HCT116 (cell line): ENCODE measurements at regions not wholly inside any gene's neighbourhood (a gene's known extent, or its start where the extent isn't known, plus 50 kb on each side); places are given as distances from the start of the nearest gene placed in this dataset.

Experiments
- ATAC-seq: fragments of 200-7000 bp; cut with Tn5 transposase; 2 replicates; pipeline ENCODE4 v1.9.1; 2020; ENCODE audit warnings: mild to moderate bottlenecking, moderate library complexity
- BruUV-seq: library from RNA; stranded (reverse); fragments of 400-500 nt; replicated peaks from 2 replicates; lab custom pipeline; 2021; lab: Mats Ljungman, UMichigan
- CTCF ChIA-PET: fragments of 300-600 bp; sonication (Branson Sonifier 250); formaldehyde crosslinking; loops from one replicate; lab custom pipeline; 2021; ENCODE audit warnings: antibody characterized with exemption; lab: Charles Lee
- POLR2A ChIA-PET: fragments of 300-600, 350-600 bp; sonication (Branson Sonifier 250); formaldehyde crosslinking; loops from one replicate; lab custom pipeline; 2021; ENCODE audit warnings: antibody characterized with exemption; lab: Charles Lee
- RAD21 ChIA-PET, 2 experiments: fragments of 300-600 bp; sonication (Branson Sonifier 250); formaldehyde crosslinking; loops; one replicate each; lab custom pipeline; 2023; ENCODE audit warnings: low total read pairs in 2 of 2; ENCODE audit not compliant: uncharacterized antibody in 2 of 2, unreplicated experiment in 2 of 2, low non-redundant PET in 1 of 2; lab: Charles Lee
- DNase-seq: peaks from one replicate; pipeline ENCODE4 v3.0.0-alpha.2; 2010; ENCODE audit warnings: low read depth, low spot score
- H2AFZ ChIP-seq: fragments of 200-600 bp; shearing (Covaris generic), sonication (generic); 2 replicates; pipeline ENCODE4 v1.6.1; 2017; ENCODE audit warnings: low read depth, mixed run types, mixed read lengths, antibody characterized with exemption, low read length; ENCODE audit not compliant: poor library complexity, severe bottlenecking
- H3K27ac ChIP-seq: 2 replicates; pipeline ENCODE4 v1.5.1; 2012; ENCODE audit warnings: low read depth, low read length
- H3K27me3 ChIP-seq: fragments of 200-600 bp; sonication (generic); 2 replicates; pipeline ENCODE4 v1.6.1; 2016; ENCODE audit warnings: mixed run types, low read length, mixed read lengths; ENCODE audit not compliant: insufficient read depth
- H3K36me3 ChIP-seq, 2 experiments: fragments of 200-500 bp in 1 of 2; fragments of 200-600 bp in 1 of 2; sonication (Bioruptor generic) in 1 of 2; sonication (generic) in 1 of 2; 2 replicates each; pipeline versions ENCODE4 v1.5.1 to v1.6.1; 2014 to 2016; ENCODE audit warnings: low read length in 2 of 2, inconsistent platforms in 1 of 2, mixed read lengths in 1 of 2, mixed run types in 1 of 2; ENCODE audit not compliant: insufficient read depth in 2 of 2, control insufficient read depth in 1 of 2
- H3K4me1 ChIP-seq, 2 experiments: fragments of 200-600 bp in 1 of 2; sonication (generic) in 1 of 2; 2 replicates each; pipeline versions ENCODE4 v1.5.1 to v1.6.1; 2012 to 2017; ENCODE audit warnings: low read length in 2 of 2, inconsistent platforms in 1 of 2, mild to moderate bottlenecking in 1 of 2, mixed read lengths in 1 of 2, mixed run types in 1 of 2, moderate library complexity in 1 of 2; ENCODE audit not compliant: insufficient read depth in 2 of 2, control insufficient read depth in 1 of 2
- H3K4me2 ChIP-seq: fragments of 200-600 bp; sonication (generic); 2 replicates; pipeline ENCODE4 v1.6.1; 2017; ENCODE audit warnings: mixed run types, low read length, mixed read lengths
- H3K4me3 ChIP-seq, 2 experiments: fragments of 200-600 bp in 1 of 2; sonication (generic) in 1 of 2; replicated peaks in 1 of 2; 2 replicates each; pipeline ENCODE4 v1.5.1; 2011 to 2016; ENCODE audit warnings: low read length in 2 of 2, control low read depth in 1 of 2, low read depth in 1 of 2, mild to moderate bottlenecking in 1 of 2, mixed read lengths in 1 of 2, mixed run types in 1 of 2
- H3K79me2 ChIP-seq: fragments of 200-600 bp; sonication (generic); 2 replicates; pipeline ENCODE4 v1.6.1; 2017; ENCODE audit warnings: mild to moderate bottlenecking, mixed run types, low read length, moderate library complexity, mixed read lengths; ENCODE audit not compliant: insufficient read depth
- H3K9ac ChIP-seq: fragments of 200-600 bp; sonication (generic); 2 replicates; pipeline ENCODE4 v1.6.1; 2016; ENCODE audit warnings: low read length, mixed read lengths
- H3K9me2 ChIP-seq: fragments of 200-600 bp; sonication (generic), shearing (Covaris generic); 2 replicates; pipeline ENCODE4 v1.6.1; 2017; ENCODE audit warnings: mixed run types, mild to moderate bottlenecking, moderate library complexity; ENCODE audit not compliant: insufficient read depth
- H3K9me3 ChIP-seq, 2 experiments: fragments of 200-500 bp in 1 of 2; fragments of 200-600 bp in 1 of 2; sonication (Bioruptor generic) in 1 of 2; sonication (generic) in 1 of 2; 2 replicates each; pipeline ENCODE4 v1.6.1; 2014 to 2017; ENCODE audit warnings: low read length in 2 of 2, mixed read lengths in 2 of 2, inconsistent platforms in 1 of 2, low read depth in 1 of 2, mild to moderate bottlenecking in 1 of 2, mixed run types in 1 of 2, moderate library complexity in 1 of 2; ENCODE audit not compliant: control insufficient read depth in 1 of 2, insufficient read depth in 1 of 2
- H4K20me1 ChIP-seq: fragments of 200-600 bp; sonication (generic), shearing (Covaris generic); 2 replicates; pipeline ENCODE4 v1.6.1; 2017; ENCODE audit warnings: mixed run types, mild to moderate bottlenecking, moderate library complexity; ENCODE audit not compliant: insufficient read depth
- ATF3 ChIP-seq: IDR thresholded peaks from 2 replicates; pipeline ENCODE4 v1.6.1; 2012
- CBX3 ChIP-seq: IDR thresholded peaks from 2 replicates; pipeline ENCODE4 v1.6.1; 2012; ENCODE audit warnings: low read depth
- CEBPB ChIP-seq: IDR thresholded peaks from 2 replicates; pipeline ENCODE4 v1.6.1; 2012; ENCODE audit warnings: low read depth
- CTCF ChIP-seq, 3 experiments: fragments of 200-600 bp in 1 of 3; sonication (generic) in 1 of 3; IDR thresholded peaks in 2 of 3; conservative IDR thresholded peaks in 1 of 3; 2 replicates each; pipeline ENCODE4 v1.5.1; 2012 to 2017; ENCODE audit warnings: low read depth in 2 of 3, low read length in 2 of 3, antibody characterized with exemption in 1 of 3, borderline replicate concordance in 1 of 3, control low read depth in 1 of 3, mild to moderate bottlenecking in 1 of 3, mixed read lengths in 1 of 3, mixed run types in 1 of 3, moderate library complexity in 1 of 3; ENCODE audit not compliant: insufficient read depth in 1 of 3
- EGR1 ChIP-seq: IDR thresholded peaks from 2 replicates; pipeline ENCODE4 v1.6.1; 2012; ENCODE audit warnings: low read depth
- ELF1 ChIP-seq: IDR thresholded peaks from 2 replicates; pipeline ENCODE4 v1.6.1; 2012; ENCODE audit warnings: low read depth, borderline replicate concordance
- EZH2 ChIP-seq: fragments of 200-600 bp; sonication (generic); IDR thresholded peaks from 2 replicates; pipeline ENCODE4 v1.6.1; 2017; ENCODE audit warnings: antibody characterized with exemption, mixed run types
- POLR2A ChIP-seq: IDR thresholded peaks from 2 replicates; pipeline ENCODE4 v1.7.0; 2011; ENCODE audit warnings: borderline replicate concordance; ENCODE audit not compliant: insufficient read depth, insufficient read length; ENCODE audit errors: extremely low read depth
- POLR2AphosphoS5 ChIP-seq: IDR thresholded peaks from 2 replicates; pipeline ENCODE4 v1.6.1; 2011; ENCODE audit warnings: mild to moderate bottlenecking, low read depth, low read length, moderate library complexity
- RAD21 ChIP-seq: IDR thresholded peaks from 2 replicates; pipeline ENCODE4 v1.6.1; 2012; ENCODE audit warnings: low read depth, mild to moderate bottlenecking
- REST ChIP-seq: IDR thresholded peaks from 2 replicates; pipeline ENCODE4 v1.6.1; 2012; ENCODE audit warnings: low read depth
- SIN3A ChIP-seq: IDR thresholded peaks from 2 replicates; pipeline ENCODE4 v1.6.1; 2012; ENCODE audit warnings: low read depth
- SP1 ChIP-seq: IDR thresholded peaks from 2 replicates; pipeline ENCODE4 v1.6.1; 2012; ENCODE audit warnings: low read depth
- SRF ChIP-seq: IDR thresholded peaks from 2 replicates; pipeline ENCODE4 v1.6.1; 2012; ENCODE audit warnings: low read depth
- TCF7L2 ChIP-seq: IDR thresholded peaks from 2 replicates; pipeline ENCODE4 v1.7.0; 2011; ENCODE audit warnings: borderline replicate concordance, inconsistent platforms; ENCODE audit not compliant: insufficient read depth, insufficient read length; ENCODE audit errors: extremely low read depth
- ZNF274 ChIP-seq: fragments of 200-500 bp; sonication (Bioruptor generic); IDR thresholded peaks from 2 replicates; pipeline ENCODE4 v1.6.1; 2014; ENCODE audit warnings: mild to moderate bottlenecking, low read depth, low read length, inconsistent platforms
- intact Hi-C: fragments of 100-400 bp; cut with micrococcal nuclease; formaldehyde crosslinking; loops from 2 replicates; pipeline ENCODE4 v1.10.0; 2022

- H3K4me2 ChIP-seq: no peak overlapping the region
- no peaks in the 10 kb centered on the region for H3K36me3 ChIP-seq
- CTCF ChIA-PET: no interaction called here
- no peaks in the 10 kb centered on the region for H3K4me1 ChIP-seq
- no peak overlapping the region for H3K9ac ChIP-seq
- peaks cover 6% of the 10 kb centered on the region; the same call in 1 of the 2 replicates for H3K27me3 ChIP-seq
- H4K20me1 ChIP-seq: no peaks in the 10 kb centered on the region
- no peaks in the 10 kb centered on the region for H3K9me3 ChIP-seq
- H3K27ac ChIP-seq: no peak overlapping the region
- POLR2A ChIA-PET: no interaction called here
- RAD21 ChIA-PET: no interaction called here
- intact Hi-C loops: no loop called here
- no peaks in the 10 kb centered on the region for H3K79me2 ChIP-seq
- no peak overlapping the region for H2AFZ ChIP-seq
- ATAC-seq (no peak), DNase-seq (no peak)
- no peak overlapping the region for H3K4me3 ChIP-seq
- BruUV-seq: no TSS peak
- no peaks in the 10 kb centered on the region for H3K9me2 ChIP-seq
- TF ChIP-seq TCF7L2 (no peak), POLR2AphosphoS5 (no peak), EZH2 (no peak), EGR1 (no peak)
Measured at GRCh38 chr2:198368089-198368488, 563.7 kb downstream of the PLCL1 start.

DNA sequence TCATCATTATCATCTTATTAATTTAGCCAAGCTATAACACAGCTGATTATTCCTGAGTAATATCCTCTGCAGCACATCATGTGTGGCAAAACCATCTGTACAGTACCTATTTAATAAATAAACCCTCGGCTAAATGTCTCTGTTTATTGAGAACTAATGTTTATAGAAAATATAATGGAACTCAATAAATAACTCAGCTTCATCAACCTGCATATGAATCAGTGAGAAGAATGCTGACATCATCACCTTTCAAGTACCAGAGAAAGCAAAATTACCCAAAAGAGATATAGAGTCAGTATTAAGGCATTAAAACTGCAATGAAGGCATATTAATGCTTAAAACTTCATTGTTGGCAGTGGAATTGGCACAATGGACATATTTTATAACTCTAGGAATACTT lies 558.3 kb downstream of the PLCL1 start:
- Histone ChIP-seq H2AFZ (no peak overlapping the region), H4K20me1 (no peaks in the 10 kb centered on the region), H3K4me1 (no peaks in the 10 kb centered on the region), H3K27ac (no peak overlapping the region), H3K9me2 (no peaks in the 10 kb centered on the region), H3K9ac (no peak overlapping the region), H3K27me3 (0 out of 2 replicates have a peak, but pooled peaks cover 11% of the 10 kb centered on the region), H3K9me3 (no peaks in the 10 kb centered on the region), H3K36me3 (no peaks in the 10 kb centered on the region), H3K4me3 (no peak overlapping the region), H3K79me2 (no peaks in the 10 kb centered on the region), H3K4me2 (no peak overlapping the region)
- no peak for DNase-seq
- BruUV-seq: no TSS peak
- intact Hi-C loops: no loop called here
- POLR2A ChIA-PET: no interaction called here
- no peak for ATAC-seq
- RAD21 ChIA-PET: no interaction called here
- CTCF ChIA-PET: interaction anchor here (1.4 kb wide), 1 partner anchor 12 kb away, joined by 3 read pairs; no protein-coding TSS in a partner anchor
- TF ChIP-seq ELF1 (no peak), CTCF (IDR thresholded peaks at IDR 0.05 in 2 of 3, conservative IDR thresholded peaks at IDR 0.05 in 1 of 3; ENCODE audit: borderline replicate concordance in 1 of 3, insufficient read depth in 1 of 3, low read depth in 2 of 3, low read length in 2 of 3) (no peak), SIN3A (no peak), POLR2A (no peak), RAD21 (no peak), ZNF274 (no peak), REST (no peak), EGR1 (no peak), TCF7L2 (no peak), SP1 (no peak), CBX3 (no peak), SRF (no peak), EZH2 (no peak), CEBPB (no peak), ATF3 (no peak)
